ENCODE measurements at regions not wholly inside any gene's neighbourhood (a gene's known extent, or its start where the extent isn't known, plus 50 kb on each side); places are given as distances from the start of the nearest gene placed in this dataset.

- no peak for TF ChIP-seq CTCF (IDR thresholded peaks at IDR 0.05)
- no peak for TF ChIP-seq POLR2A (IDR thresholded peaks at IDR 0.05)
- TF ChIP-seq POLR2AphosphoS5 (IDR thresholded peaks at IDR 0.05), result no peak
Observed at GRCh38 chr7:156005202-156005691, 193.0 kb upstream of the SHH start.

Measured in suprapubic skin (tissue), 4 donors.